ENCODE measurements at regions not wholly inside any gene's neighbourhood (a gene's known extent, or its start where the extent isn't known, plus 50 kb on each side); places are given as distances from the start of the nearest gene placed in this dataset.

DNA sequence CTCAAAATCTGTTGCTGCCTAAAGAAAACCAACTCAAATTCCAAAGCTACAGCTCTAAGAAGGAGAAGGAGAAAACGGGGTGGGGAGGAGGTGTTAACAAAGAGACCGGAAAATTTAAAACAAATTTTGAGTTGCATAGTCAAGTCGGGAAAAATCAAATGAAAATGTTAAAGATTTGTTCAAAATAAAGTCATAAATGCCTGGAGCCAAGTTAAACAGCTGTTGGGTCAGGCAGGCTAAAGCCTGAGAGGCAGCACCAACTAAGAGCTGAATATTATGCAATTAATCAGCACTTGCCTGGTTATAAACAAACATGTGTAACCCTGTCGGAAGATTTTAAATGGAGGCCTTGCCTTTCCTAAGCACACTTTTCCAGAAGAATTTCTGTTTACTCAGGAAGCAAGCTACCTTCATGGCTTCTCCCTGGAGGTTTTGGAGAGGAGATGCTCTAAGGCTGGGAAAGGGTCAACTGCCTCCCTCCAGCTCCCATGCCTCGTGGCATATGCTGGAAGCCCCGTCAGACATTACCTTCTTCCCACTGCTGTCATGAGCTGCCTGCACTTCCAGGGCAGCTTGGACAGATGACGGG is 270.5 kb downstream of the DMRT2 start:
- no peaks in the 10 kb centered on the region for H3K27me3 ChIP-seq (ENCODE audit: control insufficient read depth in 4 of 4, insufficient read depth in 4 of 4, low read length in 3 of 4)
- H3K9ac ChIP-seq (ENCODE audit: low read depth in 1 of 2, low read length in 2 of 2), result no peak overlapping the region
- TF ChIP-seq, protein P1, sequence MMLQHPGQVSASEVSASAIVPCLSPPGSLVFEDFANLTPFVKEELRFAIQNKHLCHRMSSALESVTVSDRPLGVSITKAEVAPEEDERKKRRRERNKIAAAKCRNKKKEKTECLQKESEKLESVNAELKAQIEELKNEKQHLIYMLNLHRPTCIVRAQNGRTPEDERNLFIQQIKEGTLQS (IDR thresholded peaks at IDR 0.05), result no peak
- no peak for TF ChIP-seq FOXA2 (IDR thresholded peaks at IDR 0.05)
- TF ChIP-seq, protein P2, sequence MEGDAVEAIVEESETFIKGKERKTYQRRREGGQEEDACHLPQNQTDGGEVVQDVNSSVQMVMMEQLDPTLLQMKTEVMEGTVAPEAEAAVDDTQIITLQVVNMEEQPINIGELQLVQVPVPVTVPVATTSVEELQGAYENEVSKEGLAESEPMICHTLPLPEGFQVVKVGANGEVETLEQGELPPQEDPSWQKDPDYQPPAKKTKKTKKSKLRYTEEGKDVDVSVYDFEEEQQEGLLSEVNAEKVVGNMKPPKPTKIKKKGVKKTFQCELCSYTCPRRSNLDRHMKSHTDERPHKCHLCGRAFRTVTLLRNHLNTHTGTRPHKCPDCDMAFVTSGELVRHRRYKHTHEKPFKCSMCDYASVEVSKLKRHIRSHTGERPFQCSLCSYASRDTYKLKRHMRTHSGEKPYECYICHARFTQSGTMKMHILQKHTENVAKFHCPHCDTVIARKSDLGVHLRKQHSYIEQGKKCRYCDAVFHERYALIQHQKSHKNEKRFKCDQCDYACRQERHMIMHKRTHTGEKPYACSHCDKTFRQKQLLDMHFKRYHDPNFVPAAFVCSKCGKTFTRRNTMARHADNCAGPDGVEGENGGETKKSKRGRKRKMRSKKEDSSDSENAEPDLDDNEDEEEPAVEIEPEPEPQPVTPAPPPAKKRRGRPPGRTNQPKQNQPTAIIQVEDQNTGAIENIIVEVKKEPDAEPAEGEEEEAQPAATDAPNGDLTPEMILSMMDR (IDR thresholded peaks at IDR 0.05; ENCODE audit: low read depth, low read length, missing input control), result no peak
- TF ChIP-seq HNF4G (IDR thresholded peaks at IDR 0.05), result no peak
- TF ChIP-seq JUND (IDR thresholded peaks at IDR 0.05), result no peak
- no peak for TF ChIP-seq YY1 (IDR thresholded peaks at IDR 0.05)
- TF ChIP-seq SP1 (IDR thresholded peaks at IDR 0.05), result no peak
- no peak for TF ChIP-seq RAD21 (IDR thresholded peaks at IDR 0.05)
- TF ChIP-seq, protein P3, sequence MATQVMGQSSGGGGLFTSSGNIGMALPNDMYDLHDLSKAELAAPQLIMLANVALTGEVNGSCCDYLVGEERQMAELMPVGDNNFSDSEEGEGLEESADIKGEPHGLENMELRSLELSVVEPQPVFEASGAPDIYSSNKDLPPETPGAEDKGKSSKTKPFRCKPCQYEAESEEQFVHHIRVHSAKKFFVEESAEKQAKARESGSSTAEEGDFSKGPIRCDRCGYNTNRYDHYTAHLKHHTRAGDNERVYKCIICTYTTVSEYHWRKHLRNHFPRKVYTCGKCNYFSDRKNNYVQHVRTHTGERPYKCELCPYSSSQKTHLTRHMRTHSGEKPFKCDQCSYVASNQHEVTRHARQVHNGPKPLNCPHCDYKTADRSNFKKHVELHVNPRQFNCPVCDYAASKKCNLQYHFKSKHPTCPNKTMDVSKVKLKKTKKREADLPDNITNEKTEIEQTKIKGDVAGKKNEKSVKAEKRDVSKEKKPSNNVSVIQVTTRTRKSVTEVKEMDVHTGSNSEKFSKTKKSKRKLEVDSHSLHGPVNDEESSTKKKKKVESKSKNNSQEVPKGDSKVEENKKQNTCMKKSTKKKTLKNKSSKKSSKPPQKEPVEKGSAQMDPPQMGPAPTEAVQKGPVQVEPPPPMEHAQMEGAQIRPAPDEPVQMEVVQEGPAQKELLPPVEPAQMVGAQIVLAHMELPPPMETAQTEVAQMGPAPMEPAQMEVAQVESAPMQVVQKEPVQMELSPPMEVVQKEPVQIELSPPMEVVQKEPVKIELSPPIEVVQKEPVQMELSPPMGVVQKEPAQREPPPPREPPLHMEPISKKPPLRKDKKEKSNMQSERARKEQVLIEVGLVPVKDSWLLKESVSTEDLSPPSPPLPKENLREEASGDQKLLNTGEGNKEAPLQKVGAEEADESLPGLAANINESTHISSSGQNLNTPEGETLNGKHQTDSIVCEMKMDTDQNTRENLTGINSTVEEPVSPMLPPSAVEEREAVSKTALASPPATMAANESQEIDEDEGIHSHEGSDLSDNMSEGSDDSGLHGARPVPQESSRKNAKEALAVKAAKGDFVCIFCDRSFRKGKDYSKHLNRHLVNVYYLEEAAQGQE (IDR thresholded peaks at IDR 0.05), result no peak
- H3K27ac ChIP-seq (ENCODE audit: low read depth in 1 of 2, low read length in 2 of 2), result no peak overlapping the region
- H3K9me3 ChIP-seq (ENCODE audit: control insufficient read depth in 4 of 4, low read length in 3 of 4), result peaks cover 0 to 2% (median 0%) of the 10 kb centered on the region in 4 donors
- H3K4me3 ChIP-seq (ENCODE audit: low read depth in 1 of 3, low read length in 3 of 3), result no peak overlapping the region
- no peaks in the 10 kb centered on the region for H3K4me1 ChIP-seq (ENCODE audit: control insufficient read depth in 4 of 4, insufficient read depth in 4 of 4, low read length in 3 of 4)
- no peaks in the 10 kb centered on the region for H3K36me3 ChIP-seq (ENCODE audit: control insufficient read depth in 4 of 4, insufficient read depth in 3 of 4, low read depth in 1 of 4, low read length in 3 of 4)
- whole genome bisulfite sequencing, result 62% methylated on average over 7 of the region's 7 CpGs
- DNase-seq (ENCODE audit: low spot score), result no peak

DNA sequence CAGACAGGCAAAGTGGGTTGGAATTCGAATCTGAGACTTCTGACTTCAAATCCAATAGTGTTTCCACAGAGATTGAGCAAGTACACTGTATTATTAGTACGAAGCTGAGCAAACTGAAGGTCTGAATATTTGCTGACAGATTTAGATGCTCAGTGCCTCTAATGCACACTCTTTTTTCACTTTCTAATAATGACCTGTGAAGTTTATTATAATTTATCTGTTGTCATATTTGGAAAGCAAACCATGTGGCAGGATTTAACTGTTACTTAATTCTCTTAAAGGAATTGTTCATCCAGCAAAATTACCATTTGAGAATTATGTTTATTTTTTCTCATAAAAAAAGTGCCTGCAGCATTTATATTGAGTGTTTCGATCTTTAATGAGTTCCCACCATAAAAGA is 277.3 kb downstream of the DMRT2 start:
- no peak overlapping the region for H3K4me3 ChIP-seq (ENCODE audit: low read depth in 1 of 3, low read length in 3 of 3)
- peaks cover 0 to 2% (median 0%) of the 10 kb centered on the region in 4 donors for H3K9me3 ChIP-seq (ENCODE audit: control insufficient read depth in 4 of 4, low read length in 3 of 4)
- no peak for TF ChIP-seq TAF1 (conservative IDR thresholded peaks at IDR 0.05)
- no peak for TF ChIP-seq HNF4G (IDR thresholded peaks at IDR 0.05)
- TF ChIP-seq FOXA1 (IDR thresholded peaks at IDR 0.05), result no peak
- TF ChIP-seq FOXA2 (IDR thresholded peaks at IDR 0.05), result no peak
- TF ChIP-seq, protein P4, sequence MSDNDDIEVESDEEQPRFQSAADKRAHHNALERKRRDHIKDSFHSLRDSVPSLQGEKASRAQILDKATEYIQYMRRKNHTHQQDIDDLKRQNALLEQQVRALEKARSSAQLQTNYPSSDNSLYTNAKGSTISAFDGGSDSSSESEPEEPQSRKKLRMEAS (IDR thresholded peaks at IDR 0.05), result no peak
- no peak for TF ChIP-seq YY1 (IDR thresholded peaks at IDR 0.05)
- TF ChIP-seq RXRA (IDR thresholded peaks at IDR 0.05), result no peak
- TF ChIP-seq JUND (IDR thresholded peaks at IDR 0.05), result no peak
- no peak for TF ChIP-seq EGR1 (IDR thresholded peaks at IDR 0.05; ENCODE audit: low read depth in 2 of 2)
- TF ChIP-seq, protein P5, sequence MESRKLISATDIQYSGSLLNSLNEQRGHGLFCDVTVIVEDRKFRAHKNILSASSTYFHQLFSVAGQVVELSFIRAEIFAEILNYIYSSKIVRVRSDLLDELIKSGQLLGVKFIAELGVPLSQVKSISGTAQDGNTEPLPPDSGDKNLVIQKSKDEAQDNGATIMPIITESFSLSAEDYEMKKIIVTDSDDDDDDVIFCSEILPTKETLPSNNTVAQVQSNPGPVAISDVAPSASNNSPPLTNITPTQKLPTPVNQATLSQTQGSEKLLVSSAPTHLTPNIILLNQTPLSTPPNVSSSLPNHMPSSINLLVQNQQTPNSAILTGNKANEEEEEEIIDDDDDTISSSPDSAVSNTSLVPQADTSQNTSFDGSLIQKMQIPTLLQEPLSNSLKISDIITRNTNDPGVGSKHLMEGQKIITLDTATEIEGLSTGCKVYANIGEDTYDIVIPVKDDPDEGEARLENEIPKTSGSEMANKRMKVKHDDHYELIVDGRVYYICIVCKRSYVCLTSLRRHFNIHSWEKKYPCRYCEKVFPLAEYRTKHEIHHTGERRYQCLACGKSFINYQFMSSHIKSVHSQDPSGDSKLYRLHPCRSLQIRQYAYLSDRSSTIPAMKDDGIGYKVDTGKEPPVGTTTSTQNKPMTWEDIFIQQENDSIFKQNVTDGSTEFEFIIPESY (IDR thresholded peaks at IDR 0.05), result no peak
- no peak for DNase-seq (ENCODE audit: low spot score)
- H3K36me3 ChIP-seq (ENCODE audit: control insufficient read depth in 4 of 4, insufficient read depth in 3 of 4, low read depth in 1 of 4, low read length in 3 of 4), result no peaks in the 10 kb centered on the region
- H3K27ac ChIP-seq (ENCODE audit: low read depth in 1 of 2, low read length in 2 of 2), result no peak overlapping the region
- no peak overlapping the region for H3K9ac ChIP-seq (ENCODE audit: low read depth in 1 of 2, low read length in 2 of 2)
- H3K4me1 ChIP-seq (ENCODE audit: control insufficient read depth in 4 of 4, insufficient read depth in 4 of 4, low read length in 3 of 4), result no peaks in the 10 kb centered on the region
- H3K27me3 ChIP-seq (ENCODE audit: control insufficient read depth in 4 of 4, insufficient read depth in 4 of 4, low read length in 3 of 4), result no peaks in the 10 kb centered on the region
- WGBS, result 75% methylated on average over 3 of the region's 3 CpGs

All from liver (tissue), 8 donors.